Lung (tissue), 11 donors: ENCODE measurements at regions not wholly inside any gene's neighbourhood (a gene's known extent, or its start where the extent isn't known, plus 50 kb on each side); places are given as distances from the start of the nearest gene placed in this dataset.

ENCODE experiments used
- ATAC-seq: fragments of 200-7000 bp; cut with Tn5 transposase; one replicate; pipeline ENCODE4 v1.9.1; 2020; ENCODE audit warnings: moderate number of reproducible peaks; ENCODE audit not compliant: insufficient read depth, low FRiP score
- DNase-seq, 3 donors: peaks; one replicate each; pipeline ENCODE4 v3.0.0-alpha.2; 2013 to 2017
- H3K27ac ChIP-seq, 2 donors: one replicate each; pipeline ENCODE4 v1.5.1; 2013; ENCODE audit warnings: mild to moderate bottlenecking in 2 of 2, moderate library complexity in 2 of 2, control low read depth in 1 of 2, inconsistent platforms in 1 of 2, low read depth in 1 of 2, low read length in 1 of 2
- H3K27me3 ChIP-seq, 3 donors: one replicate each; pipeline ENCODE4 v1.5.1; 2013; ENCODE audit warnings: low read length in 2 of 3; ENCODE audit not compliant: control insufficient read depth in 3 of 3, insufficient read depth in 3 of 3
- H3K36me3 ChIP-seq, 4 donors: one replicate each; pipeline ENCODE4 v1.5.1; 2013; ENCODE audit warnings: low read length in 4 of 4, mild to moderate bottlenecking in 1 of 4, moderate library complexity in 1 of 4; ENCODE audit not compliant: control insufficient read depth in 4 of 4, insufficient read depth in 4 of 4
- H3K4me1 ChIP-seq, 5 donors: one replicate each; pipeline ENCODE4 v1.5.1; 2013; ENCODE audit warnings: low read length in 5 of 5, mild to moderate bottlenecking in 2 of 5, moderate library complexity in 1 of 5; ENCODE audit not compliant: control insufficient read depth in 5 of 5, insufficient read depth in 5 of 5
- H3K4me3 ChIP-seq: one replicate; pipeline ENCODE4 v1.5.1; 2013; ENCODE audit warnings: mild to moderate bottlenecking, control low read depth, moderate library complexity
- H3K9ac ChIP-seq, 2 donors: one replicate each; pipeline ENCODE4 v1.5.1; 2013; ENCODE audit warnings: low read length in 2 of 2, control low read depth in 1 of 2; ENCODE audit not compliant: insufficient read depth in 1 of 2
- H3K9me3 ChIP-seq, 4 donors: one replicate each; pipeline ENCODE4 v1.5.1; 2013; ENCODE audit warnings: low read length in 3 of 4, mild to moderate bottlenecking in 1 of 4, moderate library complexity in 1 of 4; ENCODE audit not compliant: control insufficient read depth in 4 of 4, insufficient read depth in 3 of 4
- CTCF ChIP-seq: IDR thresholded peaks from 2 replicates; pipeline ENCODE4 v1.5.1; 2012; ENCODE audit warnings: mild to moderate bottlenecking; ENCODE audit errors: control extremely low read depth, extremely low read depth
- WGBS, 2 donors: extraction: QIAGEN DNeasy Blood & Tissue Kit; methylation state at CpG; one replicate each; pipeline ENCODE4 v1.1.7; 2013; 5-methylcytosine and 5-hydroxymethylcytosine counted together
- donor health status: control.
- donor health status: control.
- donor health status: Bipolar disorder and iron deficiency.
- donor health status: healthy.
- donor health status: DM: yes; HTN: yes; CAD: no.

- no peaks in the 10 kb centered on the region for H3K36me3 ChIP-seq
- no peak for ATAC-seq
- DNase-seq, result no peak
- no peaks in the 10 kb centered on the region for H3K27me3 ChIP-seq
- TF ChIP-seq CTCF, result no peak
- H3K4me1 ChIP-seq, result peaks cover 0 to 24% (median 0%) of the 10 kb centered on the region in 5 donors
- no peak overlapping the region for H3K27ac ChIP-seq
- H3K9ac ChIP-seq, result no peak overlapping the region
- no peaks in the 10 kb centered on the region for H3K9me3 ChIP-seq
- 24 to 32% methylated on average over 1 of the region's 1 CpG for WGBS, 2 donors
- no peak overlapping the region for H3K4me3 ChIP-seq
These were observed 335.3 kb downstream of the CNTNAP4 start for GRCh38 chr16:76612497-76612896.

- Histone ChIP-seq H3K27me3 (no peaks in the 10 kb centered on the region), H3K27ac (no peak overlapping the region), H3K4me1 (peaks cover 0 to 24% (median 0%) of the 10 kb centered on the region in 5 donors), H3K9me3 (no peaks in the 10 kb centered on the region), H3K4me3 (no peak overlapping the region), H3K36me3 (no peaks in the 10 kb centered on the region), H3K9ac (no peak overlapping the region)
- ATAC-seq (no peak), DNase-seq (peak; percentile 72 to 88 (median 86))
- no peak for TF ChIP-seq CTCF
These were observed 337.1 kb downstream of the CNTNAP4 start for GRCh38 chr16:76614269-76614668.

DNA sequence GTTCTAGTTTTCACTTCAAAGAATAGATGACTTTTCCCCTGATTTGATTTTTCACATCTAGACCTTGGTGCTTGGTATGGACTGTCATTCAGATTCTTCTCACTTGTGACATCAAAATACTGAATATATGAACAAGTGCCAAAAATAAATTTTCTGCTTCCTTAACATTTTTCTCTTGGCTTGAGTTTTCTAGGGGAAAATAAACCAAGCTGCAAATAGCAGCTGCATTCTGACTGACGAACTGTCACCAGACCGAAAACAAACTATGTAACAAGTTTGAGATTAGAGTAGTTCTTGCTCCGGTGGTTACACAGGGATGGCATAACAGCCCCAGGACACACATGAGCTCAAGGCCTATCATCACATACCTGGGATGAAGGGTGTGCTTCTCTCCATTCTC lies 345.7 kb downstream of the CNTNAP4 start:
- no peak for TF ChIP-seq CTCF
- WGBS, 2 donors, result 63 to 77% methylated on average over 3 of the region's 3 CpGs
- no peak overlapping the region for H3K4me3 ChIP-seq
- peak in 2 of 3 donors; percentile 55 to 66 for DNase-seq
- peaks cover 0 to 13% (median 0%) of the 10 kb centered on the region in 5 donors for H3K4me1 ChIP-seq
- no peak overlapping the region for H3K27ac ChIP-seq
- H3K27me3 ChIP-seq, result no peaks in the 10 kb centered on the region
- no peak for ATAC-seq
- H3K36me3 ChIP-seq, result no peaks in the 10 kb centered on the region
- H3K9ac ChIP-seq, result no peak overlapping the region
- peaks cover 0 to 2% (median 0%) of the 10 kb centered on the region in 4 donors for H3K9me3 ChIP-seq
